ENCODE measurements at regions not wholly inside any gene's neighbourhood (a gene's known extent, or its start where the extent isn't known, plus 50 kb on each side); places are given as distances from the start of the nearest gene placed in this dataset.

GRCh38 chr6:121733234-121733633, 297.8 kb downstream of the GJA1 start:
- TF ChIP-seq TAF1 (IDR thresholded peaks at IDR 0.05; ENCODE audit: borderline replicate concordance, insufficient read depth, low read length) (no peak), POLR2AphosphoS5 (IDR thresholded peaks at IDR 0.05; ENCODE audit: low read depth, low read length) (no peak), FOXP2 (optimal IDR thresholded peaks at IDR 0.05; ENCODE audit: borderline replicate concordance, extremely low read depth, extremely low read length, insufficient read depth) (no peak)

Data from PFSK-1 (cell line).